HepG2 (cell line): ENCODE measurements at regions not wholly inside any gene's neighbourhood (a gene's known extent, or its start where the extent isn't known, plus 50 kb on each side); places are given as distances from the start of the nearest gene placed in this dataset.

Source experiments
- ATAC-seq: fragments of 200-7000 bp; cut with Tn5 transposase; 3 replicates; pipeline ENCODE4 v1.9.1; 2020; ENCODE audit warnings: mild to moderate bottlenecking, moderate library complexity
- BruUV-seq: library from RNA; stranded (reverse); fragments of 400-500 nt; replicated peaks from 2 replicates; lab custom pipeline; 2021; lab: Mats Ljungman, UMichigan
- CTCF ChIA-PET: fragments of 300-600 bp; formaldehyde crosslinking; extraction: SDS; loops from one replicate; lab custom pipeline; 2021; ENCODE audit warnings: low total read pairs, inconsistent platforms, low intra/inter-chr PET ratio; lab: Yijun Ruan, JAX
- POLR2A ChIA-PET: fragments of 350-600 bp; sonication (Branson Sonifier 250); formaldehyde crosslinking; loops from one replicate; lab custom pipeline; 2020; ENCODE audit warnings: antibody characterized with exemption, inconsistent platforms; lab: Yijun Ruan, JAX
- DNase-seq: peaks from one replicate; pipeline ENCODE4 v3.0.0-alpha.2; 2015; ENCODE audit warnings: low spot score
- FAIRE-seq: peaks from 3 replicates; lab custom pipeline; 2011; peaks lifted over from hg19 to GRCh38; lab: Jason Lieb, UNC
- H2AFZ ChIP-seq: one replicate; pipeline ENCODE4 v1.6.1; 2011; ENCODE audit warnings: low read length, inconsistent platforms
- H3K27ac ChIP-seq: fragments of 300-600 bp; 3 replicates; pipeline ENCODE4 v1.8.0; 2011; ENCODE audit warnings: mixed run types, mild to moderate bottlenecking, mixed read lengths, low read length, inconsistent platforms; ENCODE audit not compliant: insufficient read depth; ENCODE audit errors: extremely low read length
- H3K27me3 ChIP-seq, 2 experiments: fragments of 200-600 bp in 1 of 2; 2 replicates in 1 of 2; 3 replicates in 1 of 2; pipeline versions ENCODE4 v1.6.0 to v1.8.0; 2011; ENCODE audit warnings: low read length in 2 of 2, mild to moderate bottlenecking in 2 of 2, moderate library complexity in 2 of 2, inconsistent platforms in 1 of 2; ENCODE audit not compliant: insufficient read depth in 2 of 2, control insufficient read depth in 1 of 2
- H3K36me3 ChIP-seq, 2 experiments: fragments of 200-600 bp in 1 of 2; replicated peaks in 1 of 2; 2 replicates in 1 of 2; 3 replicates in 1 of 2; pipeline versions ENCODE4 v1.5.1 to v1.8.0; 2011; ENCODE audit warnings: low read length in 2 of 2, inconsistent platforms in 1 of 2; ENCODE audit not compliant: insufficient read depth in 2 of 2, control insufficient read depth in 1 of 2
- H3K4me1 ChIP-seq: 2 replicates; pipeline ENCODE4 v1.5.1; 2012; ENCODE audit warnings: low read length, inconsistent platforms; ENCODE audit not compliant: insufficient read depth
- H3K4me2 ChIP-seq: 2 replicates; pipeline ENCODE4 v1.6.0; 2011; ENCODE audit warnings: low read depth, low read length, inconsistent platforms
- H3K4me3 ChIP-seq, 3 experiments: fragments of 200-600 bp in 1 of 3; sonication (generic), shearing (Covaris generic) in 1 of 3; replicated peaks in 1 of 3; 2 replicates each; pipeline ENCODE4 v1.5.1; 2011 to 2016; ENCODE audit warnings: low read length in 3 of 3, inconsistent platforms in 2 of 3, low read depth in 2 of 3, mild to moderate bottlenecking in 2 of 3, control low read depth in 1 of 3, mixed read lengths in 1 of 3; ENCODE audit not compliant: insufficient read depth in 1 of 3
- H3K79me2 ChIP-seq: one replicate; pipeline ENCODE4 v1.6.1; 2011; ENCODE audit warnings: low read length, inconsistent platforms; ENCODE audit not compliant: insufficient read depth
- H3K9ac ChIP-seq: 2 replicates; pipeline ENCODE4 v1.6.0; 2011; ENCODE audit warnings: mild to moderate bottlenecking, low read depth, low read length, inconsistent platforms; ENCODE audit not compliant: insufficient read depth
- H3K9me3 ChIP-seq: 2 replicates; pipeline ENCODE4 v1.5.1; 2012; ENCODE audit warnings: mild to moderate bottlenecking, low read length
- H4K20me1 ChIP-seq: 2 replicates; pipeline ENCODE4 v1.6.0; 2011; ENCODE audit warnings: inconsistent platforms, mild to moderate bottlenecking, low read length, moderate library complexity; ENCODE audit not compliant: insufficient read depth
- ZNF225 ChIP-seq: sonication (generic); formaldehyde crosslinking; IDR thresholded peaks from 2 replicates; pipeline ENCODE4 v1.4.0; 2020; ENCODE audit warnings: mild to moderate bottlenecking, missing genetic modification reagents
- WGBS: methylation state at CpG from one replicate; pipeline ENCODE4 v1.1.6; 2017; ENCODE audit warnings: low lambda C conversion rate; 5-methylcytosine and 5-hydroxymethylcytosine counted together
- in situ Hi-C: cut with HindIII; loops from 2 replicates; pipeline ENCODE4 v1.10.0; 2017; ENCODE audit warnings: low pct_unique_long_range_greater_than_20kb; ENCODE audit not compliant: extremely low pct_ligation_motif_present
- intact Hi-C: fragments of 100-400 bp; cut with micrococcal nuclease; formaldehyde crosslinking; loops from one replicate; pipeline ENCODE4 v1.10.0; 2022; ENCODE audit not compliant: unreplicated experiment
- TF ChIP-seq, protein P1 (sequence below): sonication (generic); formaldehyde crosslinking; IDR thresholded peaks from 2 replicates; pipeline ENCODE4 v1.4.0; 2020; ENCODE audit warnings: missing genetic modification reagents
- TF ChIP-seq, protein P2 (sequence below): sonication (generic); formaldehyde crosslinking; conservative IDR thresholded peaks from 2 replicates; pipeline ENCODE4 v1.4.0; 2020; ENCODE audit warnings: mild to moderate bottlenecking, missing genetic modification reagents, moderate library complexity

DNA sequence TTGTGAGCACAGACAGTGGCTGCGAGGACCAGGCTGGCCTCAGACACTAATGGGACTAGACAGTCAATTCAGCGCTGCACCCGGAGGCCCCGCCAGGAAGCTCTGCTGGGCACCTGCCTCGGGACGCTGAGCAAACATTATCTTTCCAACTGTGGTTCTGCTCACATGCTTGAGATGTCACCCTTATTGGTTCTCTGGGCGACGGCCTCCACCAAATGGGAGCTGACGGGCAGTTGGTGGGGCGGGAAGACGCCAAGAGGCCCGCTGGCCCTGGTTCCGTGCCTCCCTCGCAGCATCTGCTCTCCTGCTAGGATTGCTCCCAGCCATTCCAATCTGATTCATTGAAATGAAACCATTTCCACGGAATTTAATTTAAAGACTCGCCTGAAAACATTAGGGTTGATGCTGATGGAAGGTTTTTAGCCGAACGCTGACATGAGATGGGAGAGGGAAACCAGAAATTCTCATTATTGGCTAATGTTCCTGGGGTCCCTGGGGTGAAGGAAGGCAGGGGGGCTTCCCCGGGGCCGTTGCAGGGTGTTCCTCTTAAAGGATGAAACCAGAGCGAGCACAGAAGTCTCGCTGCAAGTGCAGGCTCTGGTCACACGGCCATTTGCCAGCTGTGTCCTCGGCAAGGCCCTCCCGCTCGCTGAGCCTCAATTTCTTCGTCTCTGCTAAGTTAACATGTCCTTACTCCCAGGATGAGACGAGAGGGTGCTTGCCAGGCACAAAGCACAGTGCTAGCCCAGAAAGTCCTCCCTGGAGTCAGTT lies 512.2 kb downstream of the NPHP4 start:
- Histone ChIP-seq H4K20me1 (no peaks in the 10 kb centered on the region), H3K27ac (no peak overlapping the region), H3K79me2 (no peaks in the 10 kb centered on the region), H3K9ac (no peak overlapping the region), H3K36me3 (no peaks in the 10 kb centered on the region), H3K4me2 (no peak overlapping the region), H3K4me1 (no peaks in the 10 kb centered on the region), H2AFZ (no peak overlapping the region), H3K27me3 (peaks cover 7 to 58% of the 10 kb centered on the region in 2 experiments; a peak in 4 of 5 replicates), H3K4me3 (no peak overlapping the region), H3K9me3 (no peaks in the 10 kb centered on the region)
- in situ Hi-C loops = no loop called here
- intact Hi-C loops = no loop called here
- ATAC-seq (no peak), DNase-seq (no peak), FAIRE-seq (no peak)
- no TSS peak for BruUV-seq
- ChIA-PET POLR2A (no interaction called here), CTCF (no interaction called here)
- 13% methylated on average over 15 of the region's 28 CpGs for WGBS
- TF ChIP-seq ZNF225 (CRISPR knock-in tag) = no peak
- TF ChIP-seq, protein P1, sequence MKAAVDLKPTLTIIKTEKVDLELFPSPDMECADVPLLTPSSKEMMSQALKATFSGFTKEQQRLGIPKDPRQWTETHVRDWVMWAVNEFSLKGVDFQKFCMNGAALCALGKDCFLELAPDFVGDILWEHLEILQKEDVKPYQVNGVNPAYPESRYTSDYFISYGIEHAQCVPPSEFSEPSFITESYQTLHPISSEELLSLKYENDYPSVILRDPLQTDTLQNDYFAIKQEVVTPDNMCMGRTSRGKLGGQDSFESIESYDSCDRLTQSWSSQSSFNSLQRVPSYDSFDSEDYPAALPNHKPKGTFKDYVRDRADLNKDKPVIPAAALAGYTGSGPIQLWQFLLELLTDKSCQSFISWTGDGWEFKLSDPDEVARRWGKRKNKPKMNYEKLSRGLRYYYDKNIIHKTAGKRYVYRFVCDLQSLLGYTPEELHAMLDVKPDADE (CRISPR knock-in tag) = no peak
- TF ChIP-seq, protein P2, sequence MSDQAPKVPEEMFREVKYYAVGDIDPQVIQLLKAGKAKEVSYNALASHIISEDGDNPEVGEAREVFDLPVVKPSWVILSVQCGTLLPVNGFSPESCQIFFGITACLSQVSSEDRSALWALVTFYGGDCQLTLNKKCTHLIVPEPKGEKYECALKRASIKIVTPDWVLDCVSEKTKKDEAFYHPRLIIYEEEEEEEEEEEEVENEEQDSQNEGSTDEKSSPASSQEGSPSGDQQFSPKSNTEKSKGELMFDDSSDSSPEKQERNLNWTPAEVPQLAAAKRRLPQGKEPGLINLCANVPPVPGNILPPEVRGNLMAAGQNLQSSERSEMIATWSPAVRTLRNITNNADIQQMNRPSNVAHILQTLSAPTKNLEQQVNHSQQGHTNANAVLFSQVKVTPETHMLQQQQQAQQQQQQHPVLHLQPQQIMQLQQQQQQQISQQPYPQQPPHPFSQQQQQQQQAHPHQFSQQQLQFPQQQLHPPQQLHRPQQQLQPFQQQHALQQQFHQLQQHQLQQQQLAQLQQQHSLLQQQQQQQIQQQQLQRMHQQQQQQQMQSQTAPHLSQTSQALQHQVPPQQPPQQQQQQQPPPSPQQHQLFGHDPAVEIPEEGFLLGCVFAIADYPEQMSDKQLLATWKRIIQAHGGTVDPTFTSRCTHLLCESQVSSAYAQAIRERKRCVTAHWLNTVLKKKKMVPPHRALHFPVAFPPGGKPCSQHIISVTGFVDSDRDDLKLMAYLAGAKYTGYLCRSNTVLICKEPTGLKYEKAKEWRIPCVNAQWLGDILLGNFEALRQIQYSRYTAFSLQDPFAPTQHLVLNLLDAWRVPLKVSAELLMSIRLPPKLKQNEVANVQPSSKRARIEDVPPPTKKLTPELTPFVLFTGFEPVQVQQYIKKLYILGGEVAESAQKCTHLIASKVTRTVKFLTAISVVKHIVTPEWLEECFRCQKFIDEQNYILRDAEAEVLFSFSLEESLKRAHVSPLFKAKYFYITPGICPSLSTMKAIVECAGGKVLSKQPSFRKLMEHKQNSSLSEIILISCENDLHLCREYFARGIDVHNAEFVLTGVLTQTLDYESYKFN (CRISPR knock-in tag) = no peak
